ENCODE measurements at regions not wholly inside any gene's neighbourhood (a gene's known extent, or its start where the extent isn't known, plus 50 kb on each side); places are given as distances from the start of the nearest gene placed in this dataset.

GRCh38 chr14:85123755-85124154, 406.2 kb upstream of the FLRT2 start:
- Mint-ChIP-seq H3K4me1 (ENCODE audit: low read depth) (no peaks in the 10 kb centered on the region), H3K27me3 (no peaks in the 10 kb centered on the region), H3K36me3 (ENCODE audit: low read depth) (no peaks in the 10 kb centered on the region), H3K9me3 (peaks cover 15% of the 10 kb centered on the region), H3K27ac (no peak overlapping the region), H3K4me3 (no peak overlapping the region)

DNA sequence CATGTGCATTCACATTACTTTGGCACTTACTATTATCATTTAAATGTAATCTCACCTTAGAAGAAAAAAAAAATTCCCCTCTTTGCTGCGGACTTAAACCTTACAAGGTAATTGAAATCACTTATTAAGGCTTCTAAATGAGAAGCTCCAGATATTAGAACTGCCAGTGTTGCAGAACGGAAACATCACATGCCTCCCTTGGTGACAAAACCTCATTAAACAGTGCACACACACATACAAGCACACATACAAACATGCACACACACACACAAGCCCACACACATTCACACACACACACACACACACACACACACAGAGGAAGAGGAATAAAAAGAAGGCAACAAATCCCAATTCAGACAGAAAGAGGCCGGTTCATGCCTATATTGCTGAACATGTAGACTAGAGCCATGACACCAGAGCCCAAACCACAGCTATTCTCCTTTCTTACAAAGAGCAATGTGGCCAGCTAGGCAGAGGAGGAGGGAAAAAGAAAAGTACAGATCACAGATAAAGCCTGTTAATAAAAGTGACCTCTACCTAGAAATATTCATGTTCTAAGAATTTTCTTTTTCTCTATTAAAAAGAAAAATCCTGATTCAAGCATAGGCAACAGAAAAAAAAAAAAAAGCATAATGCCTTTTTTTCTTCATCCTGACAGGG, 405.2 kb upstream of the FLRT2 start:
- Mint-ChIP-seq H3K9me3 (peaks cover 8% of the 10 kb centered on the region), H3K27me3 (no peaks in the 10 kb centered on the region), H3K36me3 (ENCODE audit: low read depth) (no peaks in the 10 kb centered on the region), H3K4me1 (ENCODE audit: low read depth) (no peaks in the 10 kb centered on the region), H3K27ac (no peak overlapping the region), H3K4me3 (no peak overlapping the region)

- Mint-ChIP-seq H3K4me1 (ENCODE audit: low read depth) (no peaks in the 10 kb centered on the region), H3K9me3 (peaks cover 6% of the 10 kb centered on the region), H3K36me3 (ENCODE audit: low read depth) (no peaks in the 10 kb centered on the region), H3K27ac (no peak overlapping the region), H3K27me3 (no peaks in the 10 kb centered on the region), H3K4me3 (no peak overlapping the region)
Measured at GRCh38 chr14:85125291-85125670, 404.7 kb upstream of the FLRT2 start.

DNA sequence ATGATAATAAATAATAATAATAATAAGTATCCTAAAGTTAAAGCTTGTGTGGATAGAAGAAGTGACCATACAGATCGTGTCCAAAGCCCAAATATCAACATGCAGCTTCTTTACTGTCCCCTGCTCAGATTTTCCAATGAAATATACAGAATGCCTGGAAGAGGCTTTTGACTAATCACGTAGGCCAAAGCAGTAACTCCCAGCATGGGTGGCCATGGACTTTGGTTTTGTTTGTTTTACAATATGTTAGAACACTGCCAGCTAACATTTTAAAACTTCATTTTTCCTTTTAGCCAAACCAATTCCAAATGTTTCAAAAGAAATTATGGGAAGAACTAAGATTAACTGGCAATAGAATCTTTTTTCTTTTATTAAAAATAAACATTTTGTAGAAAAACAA, 400.0 kb upstream of the FLRT2 start:
- H3K9me3 Mint-ChIP-seq: peaks cover 4% of the 10 kb centered on the region
- no peaks in the 10 kb centered on the region for H3K27me3 Mint-ChIP-seq
- no peak overlapping the region for H3K4me3 Mint-ChIP-seq
- no peak overlapping the region for H3K27ac Mint-ChIP-seq
- no peaks in the 10 kb centered on the region for H3K36me3 Mint-ChIP-seq (ENCODE audit: low read depth)
- no peaks in the 10 kb centered on the region for H3K4me1 Mint-ChIP-seq (ENCODE audit: low read depth)

GRCh38 chr14:85131226-85131922, 398.6 kb upstream of the FLRT2 start:
- H3K4me3 Mint-ChIP-seq: no peak overlapping the region
- peaks cover 4% of the 10 kb centered on the region for H3K9me3 Mint-ChIP-seq
- no peaks in the 10 kb centered on the region for H3K4me1 Mint-ChIP-seq (ENCODE audit: low read depth)
- H3K27me3 Mint-ChIP-seq: no peaks in the 10 kb centered on the region
- no peaks in the 10 kb centered on the region for H3K36me3 Mint-ChIP-seq (ENCODE audit: low read depth)
- H3K27ac Mint-ChIP-seq: no peak overlapping the region

- Mint-ChIP-seq H3K27ac (no peak overlapping the region), H3K4me1 (ENCODE audit: low read depth) (no peaks in the 10 kb centered on the region), H3K27me3 (no peaks in the 10 kb centered on the region), H3K9me3 (peaks cover 12% of the 10 kb centered on the region), H3K4me3 (no peak overlapping the region), H3K36me3 (ENCODE audit: low read depth) (no peaks in the 10 kb centered on the region)
Measured at GRCh38 chr14:85142982-85143381, 387.0 kb upstream of the FLRT2 start.

GRCh38 chr14:85146779-85147178, 383.2 kb upstream of the FLRT2 start:
- H3K27ac Mint-ChIP-seq: no peak overlapping the region
- no peaks in the 10 kb centered on the region for H3K4me1 Mint-ChIP-seq (ENCODE audit: low read depth)
- no peaks in the 10 kb centered on the region for H3K36me3 Mint-ChIP-seq (ENCODE audit: low read depth)
- H3K4me3 Mint-ChIP-seq: no peak overlapping the region
- peaks cover 7% of the 10 kb centered on the region for H3K9me3 Mint-ChIP-seq
- no peaks in the 10 kb centered on the region for H3K27me3 Mint-ChIP-seq

- no peak overlapping the region for H3K27ac Mint-ChIP-seq
- H3K4me1 Mint-ChIP-seq (ENCODE audit: low read depth): no peaks in the 10 kb centered on the region
- no peak overlapping the region for H3K4me3 Mint-ChIP-seq
- H3K9me3 Mint-ChIP-seq: peaks cover 7% of the 10 kb centered on the region
- H3K27me3 Mint-ChIP-seq: no peaks in the 10 kb centered on the region
- no peaks in the 10 kb centered on the region for H3K36me3 Mint-ChIP-seq (ENCODE audit: low read depth)
Measured at GRCh38 chr14:85150166-85150565, 379.8 kb upstream of the FLRT2 start.

DNA sequence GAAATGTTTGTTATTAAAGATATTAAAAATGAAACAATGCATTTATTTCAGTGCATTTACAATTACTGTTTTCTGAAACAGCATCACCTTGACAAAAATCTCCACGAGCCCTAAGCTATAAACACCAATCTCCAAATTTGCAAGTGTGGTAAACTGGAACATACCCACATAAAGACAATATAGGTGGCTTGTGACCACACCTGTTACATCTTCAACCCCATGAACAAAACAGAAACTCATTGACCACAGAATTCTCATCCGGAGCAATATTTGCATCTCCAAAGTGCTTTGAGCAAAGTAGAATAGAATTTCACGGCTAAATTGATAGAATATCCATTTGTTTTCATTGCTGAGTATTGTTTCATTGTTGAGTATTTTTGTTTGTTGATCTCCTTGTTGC, 375.2 kb upstream of the FLRT2 start:
- Mint-ChIP-seq H3K4me1 (ENCODE audit: low read depth) (no peaks in the 10 kb centered on the region), H3K9me3 (peaks cover 4% of the 10 kb centered on the region), H3K36me3 (ENCODE audit: low read depth) (no peaks in the 10 kb centered on the region), H3K27me3 (no peaks in the 10 kb centered on the region), H3K27ac (no peak overlapping the region), H3K4me3 (no peak overlapping the region)

DNA sequence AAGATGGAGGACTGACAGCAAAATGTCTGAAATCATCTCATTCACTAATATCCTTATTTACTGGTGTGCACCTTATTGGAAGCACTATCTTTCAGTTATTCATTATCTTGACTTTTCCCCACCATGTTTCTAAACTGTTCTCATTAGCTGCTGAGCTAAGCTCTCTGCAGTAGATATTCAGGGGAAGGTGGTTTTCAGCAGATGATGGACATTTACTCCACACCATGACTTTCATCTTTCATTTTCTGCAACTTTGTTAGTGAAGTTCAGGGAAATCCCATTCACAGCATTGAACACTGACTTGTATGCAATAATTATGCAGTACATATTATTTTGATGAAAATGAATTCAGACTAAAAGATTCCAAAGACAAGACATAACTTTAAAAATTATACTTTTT, 373.6 kb upstream of the FLRT2 start:
- Mint-ChIP-seq H3K36me3 (ENCODE audit: low read depth) (no peaks in the 10 kb centered on the region), H3K27ac (no peak overlapping the region), H3K9me3 (peaks cover 5% of the 10 kb centered on the region), H3K4me3 (no peak overlapping the region), H3K4me1 (ENCODE audit: low read depth) (no peaks in the 10 kb centered on the region), H3K27me3 (no peaks in the 10 kb centered on the region)

GRCh38 chr14:85159726-85160125, 370.2 kb upstream of the FLRT2 start:
- no peaks in the 10 kb centered on the region for H3K36me3 Mint-ChIP-seq (ENCODE audit: low read depth)
- no peaks in the 10 kb centered on the region for H3K4me1 Mint-ChIP-seq (ENCODE audit: low read depth)
- H3K27me3 Mint-ChIP-seq: no peaks in the 10 kb centered on the region
- H3K9me3 Mint-ChIP-seq: peaks cover 28% of the 10 kb centered on the region
- no peak overlapping the region for H3K27ac Mint-ChIP-seq
- no peak overlapping the region for H3K4me3 Mint-ChIP-seq

DNA sequence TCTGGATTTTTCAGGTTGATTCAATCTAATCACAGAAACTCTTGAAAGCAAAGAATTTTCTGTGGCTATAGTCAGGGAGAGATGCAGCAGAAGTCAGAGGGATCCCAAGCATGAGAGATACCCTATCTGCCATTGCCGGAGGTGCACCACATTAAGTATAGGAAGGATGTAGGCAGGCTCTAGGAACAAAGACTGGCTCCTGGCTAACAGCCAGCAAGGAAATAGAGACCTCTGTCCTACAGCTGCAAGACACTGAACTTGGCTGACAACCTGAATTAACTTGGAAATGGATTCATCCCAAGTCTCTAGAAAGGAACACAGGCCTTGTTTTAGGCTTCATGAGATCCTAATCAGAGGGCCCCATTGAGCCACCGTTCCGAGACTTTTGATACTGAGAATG, 364.9 kb upstream of the FLRT2 start:
- no peaks in the 10 kb centered on the region for H3K36me3 Mint-ChIP-seq (ENCODE audit: low read depth)
- no peak overlapping the region for H3K4me3 Mint-ChIP-seq
- H3K4me1 Mint-ChIP-seq (ENCODE audit: low read depth): no peaks in the 10 kb centered on the region
- H3K27ac Mint-ChIP-seq: no peak overlapping the region
- no peaks in the 10 kb centered on the region for H3K27me3 Mint-ChIP-seq
- H3K9me3 Mint-ChIP-seq: peaks cover 24% of the 10 kb centered on the region

DNA sequence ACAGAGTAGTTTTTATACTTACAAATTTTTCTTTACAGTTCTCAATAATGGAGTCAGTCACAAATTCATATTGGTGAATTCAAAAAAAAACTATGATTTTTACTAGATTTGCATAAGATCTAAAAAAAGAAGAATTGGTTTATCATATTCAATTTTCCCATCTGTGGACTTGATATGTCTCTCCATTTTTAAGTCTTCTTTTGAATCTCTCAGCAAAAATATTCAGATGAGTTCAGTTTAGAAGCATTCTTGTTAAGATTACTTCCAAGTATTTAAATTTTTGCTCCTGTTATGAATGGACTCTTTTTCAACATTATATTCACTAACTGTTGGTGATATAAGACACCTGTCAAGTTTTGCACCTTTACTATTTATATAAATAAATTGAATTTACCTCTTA, 360.6 kb upstream of the FLRT2 start:
- Mint-ChIP-seq H3K27me3 (no peaks in the 10 kb centered on the region), H3K36me3 (ENCODE audit: low read depth) (no peaks in the 10 kb centered on the region), H3K27ac (no peak overlapping the region), H3K4me3 (no peak overlapping the region), H3K4me1 (ENCODE audit: low read depth) (no peaks in the 10 kb centered on the region), H3K9me3 (peaks cover 3% of the 10 kb centered on the region)

GRCh38 chr14:85172290-85172689, 357.7 kb upstream of the FLRT2 start:
- H3K4me3 Mint-ChIP-seq: no peak overlapping the region
- H3K27ac Mint-ChIP-seq: no peak overlapping the region
- no peaks in the 10 kb centered on the region for H3K36me3 Mint-ChIP-seq (ENCODE audit: low read depth)
- H3K9me3 Mint-ChIP-seq: peaks cover 3% of the 10 kb centered on the region
- H3K4me1 Mint-ChIP-seq (ENCODE audit: low read depth): no peaks in the 10 kb centered on the region
- no peaks in the 10 kb centered on the region for H3K27me3 Mint-ChIP-seq

GRCh38 chr14:85172889-85173477, 357.0 kb upstream of the FLRT2 start:
- no peak overlapping the region for H3K27ac Mint-ChIP-seq
- H3K4me3 Mint-ChIP-seq: no peak overlapping the region
- no peaks in the 10 kb centered on the region for H3K36me3 Mint-ChIP-seq (ENCODE audit: low read depth)

GRCh38 chr14:85175556-85175955, 354.4 kb upstream of the FLRT2 start:
- no peak overlapping the region for H3K4me3 Mint-ChIP-seq
- no peaks in the 10 kb centered on the region for H3K27me3 Mint-ChIP-seq
- no peaks in the 10 kb centered on the region for H3K36me3 Mint-ChIP-seq (ENCODE audit: low read depth)
- H3K27ac Mint-ChIP-seq: no peak overlapping the region
- peaks cover 3% of the 10 kb centered on the region for H3K9me3 Mint-ChIP-seq
- H3K4me1 Mint-ChIP-seq (ENCODE audit: low read depth): no peaks in the 10 kb centered on the region

More at GRCh38 chr14:85172889-85173477, 357.0 kb upstream of the FLRT2 start:
- no peaks in the 10 kb centered on the region for H3K4me1 Mint-ChIP-seq (ENCODE audit: low read depth)
- H3K27me3 Mint-ChIP-seq: no peaks in the 10 kb centered on the region
- peaks cover 3% of the 10 kb centered on the region for H3K9me3 Mint-ChIP-seq

Data from stimulated activated naive CD8-positive, alpha-beta T cell treated with anti-CD3 and anti-CD28 coated beads, Interleukin-15, Interleukin-2, amounts not matched to agents 100 ng/mL and 50 ng/mL, for 24 hours (primary cell).